Spleen (tissue), 11 donors: ENCODE measurements at regions not wholly inside any gene's neighbourhood (a gene's known extent, or its start where the extent isn't known, plus 50 kb on each side); places are given as distances from the start of the nearest gene placed in this dataset.

ENCODE experiments used
- DNase-seq: peaks from one replicate; pipeline ENCODE4 v3.0.0-alpha.2; 2020
- H3K27ac ChIP-seq, 8 donors: fragments of 200-600 bp; sonication (generic) in 7 of 8; 1 replicate in 4 of 8; 2 replicates in 4 of 8; pipeline versions ENCODE4 v1.5.0 to v1.8.0; 2016 to 2021; ENCODE audit warnings: inconsistent platforms in 4 of 8, mild to moderate bottlenecking in 4 of 8, moderate library complexity in 1 of 8
- H3K27me3 ChIP-seq, 7 donors: fragments of 200-600 bp; sonication (generic) in 6 of 7; replicated peaks in 1 of 7; 1 replicate in 4 of 7; 2 replicates in 3 of 7; pipeline versions ENCODE4 v1.5.0 to v1.8.0; 2016 to 2021; ENCODE audit warnings: inconsistent platforms in 3 of 7, mild to moderate bottlenecking in 1 of 7
- H3K36me3 ChIP-seq, 6 donors: fragments of 200-600 bp; sonication (generic) in 5 of 6; 1 replicate in 4 of 6; 2 replicates in 2 of 6; pipeline versions ENCODE4 v1.5.0 to v1.8.0; 2016 to 2021; ENCODE audit warnings: inconsistent platforms in 2 of 6
- H3K4me1 ChIP-seq, 6 donors: fragments of 200-600 bp; sonication (generic) in 5 of 6; 1 replicate in 3 of 6; 2 replicates in 3 of 6; pipeline versions ENCODE4 v1.5.0 to v1.8.0; 2016 to 2021; ENCODE audit warnings: inconsistent platforms in 3 of 6
- H3K4me3 ChIP-seq, 8 donors: fragments of 200-600 bp; sonication (generic) in 7 of 8; 1 replicate in 4 of 8; 2 replicates in 4 of 8; pipeline versions ENCODE4 v1.5.0 to v1.8.0; 2016 to 2021; ENCODE audit warnings: inconsistent platforms in 4 of 8, mild to moderate bottlenecking in 4 of 8, moderate library complexity in 2 of 8
- H3K9me3 ChIP-seq, 8 donors: fragments of 200-600 bp; sonication (generic) in 7 of 8; 1 replicate in 4 of 8; 2 replicates in 4 of 8; pipeline versions ENCODE4 v1.5.0 to v1.8.0; 2016 to 2021; ENCODE audit warnings: inconsistent platforms in 4 of 8
- CTCF ChIP-seq, 11 experiments: fragments of 200-600 bp in 7 of 11; fragments of 450-650 bp in 4 of 11; sonication (generic) in 4 of 11; IDR thresholded peaks in 8 of 11; conservative IDR thresholded peaks in 3 of 11; 1 replicate in 7 of 11; 2 replicates in 4 of 11; pipeline versions ENCODE4 v1.4.0 to v1.8.0; 2016 to 2021; ENCODE audit warnings: antibody characterized with exemption in 11 of 11, inconsistent platforms in 4 of 11, mild to moderate bottlenecking in 1 of 11
- POLR2A ChIP-seq, 3 donors: fragments of 450-650 bp; IDR thresholded peaks; one replicate each; pipeline ENCODE4 v1.5.1; 2017; ENCODE audit warnings: antibody characterized with exemption in 3 of 3, mild to moderate bottlenecking in 1 of 3
- POLR2AphosphoS5 ChIP-seq, 3 donors: sonication (generic); formaldehyde crosslinking; IDR thresholded peaks; one replicate each; pipeline ENCODE4 v1.5.1; 2017; ENCODE audit warnings: antibody characterized with exemption in 3 of 3
- WGBS, 5 donors: extraction: QIAGEN DNeasy Blood & Tissue Kit in 3 of 5; methylation state at CpG; one replicate each; pipeline versions ENCODE4 v1.1.5 to v1.1.7; 2013 to 2018; 5-methylcytosine and 5-hydroxymethylcytosine counted together
- intact Hi-C: fragments of 100-400 bp; cut with DNase I; formaldehyde crosslinking; loops from one replicate; pipeline ENCODE4 v1.15.0; 2023; ENCODE audit warnings: low total_unique reads
- donor health status: healthy with polysubstance abuse.
- donor health status: DM: no; HTN: no; CAD: no; lungs with moderate emphysema.
- donor health status: DM: no; HTN: no; CAD: no.
- donor health status: Bipolar disorder and iron deficiency.
- donor health status: healthy.
- donor health status: DM: no; HTN: no; CAD: no.
- donor health status: DM: yes; HTN: yes; CAD: no.

- H3K4me3 ChIP-seq, result no peak overlapping the region
- H3K36me3 ChIP-seq, result no peaks in the 10 kb centered on the region
- TF ChIP-seq POLR2AphosphoS5 (IDR thresholded peaks at IDR 0.05), result no peak
- H3K4me1 ChIP-seq, result no peaks in the 10 kb centered on the region
- no peak overlapping the region for H3K27ac ChIP-seq
- no peak for DNase-seq
- WGBS, 5 donors, result 60 to 88% (median 74%) methylated on average over 1 of the region's 1 CpG
- no peaks in the 10 kb centered on the region for H3K9me3 ChIP-seq
- intact Hi-C loops, result no loop called here
- no peaks in the 10 kb centered on the region for H3K27me3 ChIP-seq
Measured at GRCh38 chr13:73571376-73571775, 512.6 kb downstream of the KLF5 start.

- H3K27me3 ChIP-seq, result no peaks in the 10 kb centered on the region
- intact Hi-C loops, result no loop called here
- TF ChIP-seq POLR2A (IDR thresholded peaks at IDR 0.05), result no peak
- no peak for TF ChIP-seq CTCF (IDR thresholded peaks at IDR 0.05 in 8 of 11, conservative IDR thresholded peaks at IDR 0.05 in 3 of 11)
- no peak for TF ChIP-seq POLR2AphosphoS5 (IDR thresholded peaks at IDR 0.05)
- no peak overlapping the region for H3K27ac ChIP-seq
- no peaks in the 10 kb centered on the region for H3K36me3 ChIP-seq
- WGBS, 5 donors, result 69 to 77% (median 74%) methylated on average over 4 of the region's 4 CpGs
- H3K9me3 ChIP-seq, result peaks cover 0 to 7% (median 0%) of the 10 kb centered on the region in 8 donors
- DNase-seq, result no peak
- no peaks in the 10 kb centered on the region for H3K4me1 ChIP-seq
- H3K4me3 ChIP-seq, result no peak overlapping the region
Measured at GRCh38 chr13:73556902-73557301, 498.1 kb downstream of the KLF5 start.

GRCh38 chr13:73556128-73556527, 497.3 kb downstream of the KLF5 start:
- H3K4me1 ChIP-seq, result no peaks in the 10 kb centered on the region
- peaks cover 0 to 7% (median 0%) of the 10 kb centered on the region in 8 donors for H3K9me3 ChIP-seq
- no peak overlapping the region for H3K27ac ChIP-seq
- intact Hi-C loops, result no loop called here
- no peak overlapping the region for H3K4me3 ChIP-seq
- no peaks in the 10 kb centered on the region for H3K27me3 ChIP-seq
- no peak for DNase-seq
- no peaks in the 10 kb centered on the region for H3K36me3 ChIP-seq
- TF ChIP-seq CTCF (IDR thresholded peaks at IDR 0.05 in 8 of 11, conservative IDR thresholded peaks at IDR 0.05 in 3 of 11) (no peak), POLR2AphosphoS5 (IDR thresholded peaks at IDR 0.05) (no peak), POLR2A (IDR thresholded peaks at IDR 0.05) (no peak)
- 80 to 87% (median 82%) methylated on average over 2 of the region's 2 CpGs for WGBS, 5 donors

GRCh38 chr13:73551736-73552135, 492.9 kb downstream of the KLF5 start:
- no peak for TF ChIP-seq CTCF (IDR thresholded peaks at IDR 0.05 in 8 of 11, conservative IDR thresholded peaks at IDR 0.05 in 3 of 11)
- no peak for TF ChIP-seq POLR2A (IDR thresholded peaks at IDR 0.05)
- no peak for TF ChIP-seq POLR2AphosphoS5 (IDR thresholded peaks at IDR 0.05)
- no peak overlapping the region for H3K27ac ChIP-seq

GRCh38 chr13:73549717-73550116, 490.9 kb downstream of the KLF5 start:
- no peak overlapping the region for H3K4me3 ChIP-seq
- TF ChIP-seq CTCF (IDR thresholded peaks at IDR 0.05 in 8 of 11, conservative IDR thresholded peaks at IDR 0.05 in 3 of 11) (no peak), POLR2AphosphoS5 (IDR thresholded peaks at IDR 0.05) (no peak), POLR2A (IDR thresholded peaks at IDR 0.05) (no peak)
- DNase-seq, result no peak
- no peaks in the 10 kb centered on the region for H3K27me3 ChIP-seq
- H3K9me3 ChIP-seq, result peaks cover 0 to 5% (median 0%) of the 10 kb centered on the region in 8 donors
- no peaks in the 10 kb centered on the region for H3K36me3 ChIP-seq
- no peak overlapping the region for H3K27ac ChIP-seq
- H3K4me1 ChIP-seq, result no peaks in the 10 kb centered on the region
- intact Hi-C loops, result no loop called here
- 57 to 94% (median 91%) methylated on average over 3 of the region's 3 CpGs for WGBS, 5 donors

More at GRCh38 chr13:73551736-73552135, 492.9 kb downstream of the KLF5 start:
- intact Hi-C loops, result no loop called here
- Histone ChIP-seq H3K27me3 (no peaks in the 10 kb centered on the region), H3K4me3 (no peak overlapping the region), H3K36me3 (no peaks in the 10 kb centered on the region), H3K9me3 (peaks cover 0 to 7% (median 0%) of the 10 kb centered on the region in 8 donors), H3K4me1 (no peaks in the 10 kb centered on the region)
- no peak for DNase-seq
- WGBS, 5 donors, result 79 to 95% (median 83%) methylated on average over 2 of the region's 2 CpGs
